Suppressor macrophage (primary cell): ENCODE measurements at regions not wholly inside any gene's neighbourhood (a gene's known extent, or its start where the extent isn't known, plus 50 kb on each side); places are given as distances from the start of the nearest gene placed in this dataset.
"Not testable (repeated sequence)": the region's sequence is repeated elsewhere in the genome, so short reads cannot be mapped to it uniquely, and the experiment has no call there.

Source experiments
- DNase-seq, 4 experiments: peaks; one replicate each; pipeline ENCODE4 v3.0.0-alpha.2; 2020 to 2022

DNA sequence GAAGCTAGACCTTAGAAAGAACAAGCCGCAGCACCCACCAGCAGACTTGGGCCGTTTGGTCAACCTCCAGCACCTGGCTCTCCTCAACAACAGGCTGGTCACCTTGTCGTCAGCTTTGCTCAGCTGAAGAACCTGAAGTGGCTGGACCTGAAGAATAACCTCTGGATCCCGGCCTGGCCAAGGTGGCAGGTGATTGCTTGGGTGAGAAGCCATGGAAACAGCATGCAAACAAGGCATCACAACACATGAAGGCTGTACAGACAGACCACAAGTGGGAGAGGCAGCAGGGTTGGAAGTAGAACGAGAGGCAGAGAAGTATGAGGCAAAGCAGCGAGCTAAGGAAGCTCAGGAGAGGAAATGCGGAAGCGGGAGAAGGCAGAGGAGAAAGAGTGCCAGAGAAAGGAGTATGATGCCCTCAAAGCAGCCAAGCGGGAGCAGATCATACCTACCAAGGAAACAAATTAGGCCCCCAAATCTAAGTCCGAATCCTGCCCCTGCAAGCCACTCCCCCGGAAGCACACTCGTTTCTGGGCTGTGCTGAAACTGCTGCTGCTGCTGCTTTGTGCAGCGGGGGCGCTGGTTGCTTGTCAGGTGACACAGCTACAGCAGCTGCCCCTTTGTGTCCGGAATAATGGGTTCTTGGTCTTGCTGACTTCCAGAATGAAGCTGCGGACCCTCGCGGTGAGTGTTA lies 121.6 kb upstream of the LGSN start:
- peak in 1 of 4 experiments; percentile 8 for DNase-seq

DNA sequence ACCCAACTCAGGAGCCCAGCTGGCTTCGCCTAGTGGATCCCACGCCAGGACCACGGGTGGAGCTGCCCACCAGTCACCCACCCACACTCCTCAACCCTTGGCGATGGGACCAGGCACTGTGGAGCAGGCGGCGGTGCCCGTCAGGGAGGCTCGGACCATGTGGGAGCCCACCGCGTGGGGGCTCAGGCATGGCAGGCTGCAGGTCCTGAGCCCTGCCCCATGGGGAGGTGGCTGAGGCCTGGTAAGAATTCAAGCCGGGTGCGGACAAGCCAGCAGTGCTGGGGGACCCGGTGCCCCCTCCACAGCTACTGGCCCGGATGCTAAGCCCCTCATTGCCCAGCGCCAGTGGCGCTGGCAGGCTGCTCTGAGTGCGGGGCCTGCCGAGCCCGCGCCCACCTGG lies 123.1 kb upstream of the LGSN start:
- DNase-seq, result no peak

DNA sequence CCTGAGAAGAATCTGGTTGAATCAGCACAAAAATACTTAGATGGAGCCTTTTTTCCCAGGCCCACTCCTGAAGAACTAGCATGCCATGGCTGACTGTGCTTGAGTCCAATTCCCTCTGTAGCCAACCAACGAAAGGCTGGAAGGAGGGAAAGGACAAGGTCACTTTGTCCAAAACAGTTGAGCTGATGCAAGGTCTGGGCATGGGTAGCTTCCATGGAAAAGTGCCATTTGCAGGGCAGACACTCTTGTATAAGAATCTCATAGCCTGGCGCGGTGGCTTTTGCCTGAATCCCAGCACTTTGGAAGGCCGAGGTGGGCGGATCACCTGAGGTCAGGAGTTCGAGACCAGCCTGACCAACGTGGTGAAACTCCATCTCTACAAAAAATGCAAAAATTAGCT lies 125.0 kb upstream of the LGSN start:
- no peak for DNase-seq

GRCh38 chr6:63446405-63446804 lies 125.9 kb upstream of the LOC128125822 start:
- DNase-seq, result no peak

GRCh38 chr6:63447134-63447533 lies 125.1 kb upstream of the LOC128125822 start:
- DNase-seq, result no peak

DNA sequence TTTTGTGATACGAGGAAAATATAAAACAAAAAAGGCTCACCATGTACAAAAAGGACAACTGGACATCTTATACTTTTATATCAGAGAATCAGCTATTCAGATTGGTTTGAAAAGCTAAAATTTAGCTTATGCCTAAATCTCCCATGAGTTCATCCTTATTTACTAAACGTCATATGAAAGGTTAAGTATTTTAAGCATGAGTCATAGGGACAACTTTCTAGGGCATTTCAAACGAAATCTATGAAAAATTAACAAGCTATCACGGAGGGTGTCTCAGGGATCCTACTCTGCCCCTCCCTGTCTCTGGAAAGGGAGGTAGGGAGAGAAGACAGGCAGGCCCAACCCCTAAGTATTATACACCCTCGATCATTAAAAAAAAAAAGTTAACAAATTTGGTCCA lies 124.1 kb upstream of the LOC128125822 start:
- no peak for DNase-seq

DNA sequence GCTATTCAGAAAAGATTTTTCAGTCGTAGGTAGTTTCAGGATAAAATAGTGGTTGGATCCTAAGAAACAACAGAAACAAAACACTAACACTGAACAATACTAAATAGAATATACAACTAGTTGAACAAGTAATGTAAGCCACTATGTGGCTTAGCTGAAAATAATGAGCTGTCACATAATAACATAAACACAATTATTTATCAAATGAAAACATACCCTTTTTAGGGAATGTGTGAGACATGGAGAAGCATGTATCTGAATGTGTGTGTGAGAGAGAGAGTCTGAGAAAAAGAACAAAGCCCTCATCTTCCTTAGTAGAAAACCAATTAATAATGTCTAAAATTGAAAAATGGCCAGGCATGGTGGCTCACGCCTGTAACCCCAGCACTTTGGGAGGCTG lies 122.6 kb upstream of the LOC128125822 start:
- DNase-seq, result no peak

DNA sequence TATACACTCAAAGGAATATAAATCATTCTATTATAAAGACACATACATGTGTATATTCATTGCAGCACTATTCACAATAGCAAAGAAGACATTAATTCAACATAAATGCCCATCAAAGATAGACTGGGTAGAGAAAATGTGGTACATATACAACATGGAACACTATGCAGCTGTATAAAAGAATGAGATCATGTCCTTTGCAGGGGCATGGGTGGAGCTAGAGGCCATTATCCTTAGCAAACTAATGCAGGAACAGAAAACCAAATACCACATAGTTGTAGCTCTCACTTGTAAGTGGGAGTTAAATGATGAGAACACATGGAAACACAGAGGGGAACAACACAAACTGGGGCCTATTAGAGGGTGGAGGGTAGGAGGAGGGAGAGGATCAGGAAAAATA lies 121.0 kb upstream of the LOC128125822 start:
- DNase-seq, result no peak

GRCh38 chr6:63452125-63452524 lies 120.2 kb upstream of the LOC128125822 start:
- DNase-seq, result peak in 2 of 4 experiments; percentile 7 to 13

GRCh38 chr6:63456734-63457133 lies 115.5 kb upstream of the LOC128125822 start:
- no peak for DNase-seq

DNA sequence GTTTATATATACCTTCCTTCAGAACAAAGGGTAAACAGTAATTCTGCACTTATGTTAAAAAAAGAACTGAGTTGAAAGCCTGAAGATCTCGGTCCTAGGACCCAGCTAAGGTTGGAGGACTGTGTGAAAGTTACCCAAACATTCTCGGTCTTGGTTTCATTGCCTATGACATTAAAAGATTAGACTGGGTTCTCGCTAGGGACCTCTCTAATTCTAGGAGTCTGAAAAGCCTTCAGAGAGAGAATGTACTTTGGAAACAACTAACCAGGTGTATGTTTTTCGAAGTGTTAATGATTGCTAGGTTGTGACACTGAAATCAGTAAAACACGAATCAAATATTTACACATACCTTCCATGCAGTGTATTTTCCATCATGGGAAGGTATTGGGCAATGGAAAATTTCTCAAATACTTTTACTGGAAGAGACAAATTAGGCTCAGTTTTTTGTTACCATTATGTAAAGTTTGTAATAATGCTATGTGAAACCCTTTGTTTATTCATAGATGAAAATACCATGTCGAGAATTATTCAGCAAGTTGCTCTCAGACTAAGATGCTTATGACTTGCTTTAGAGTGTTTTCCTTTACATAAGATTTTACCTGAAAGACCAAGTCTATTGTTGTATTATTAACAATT lies 113.7 kb upstream of the LOC128125822 start:
- DNase-seq, result no peak

DNA sequence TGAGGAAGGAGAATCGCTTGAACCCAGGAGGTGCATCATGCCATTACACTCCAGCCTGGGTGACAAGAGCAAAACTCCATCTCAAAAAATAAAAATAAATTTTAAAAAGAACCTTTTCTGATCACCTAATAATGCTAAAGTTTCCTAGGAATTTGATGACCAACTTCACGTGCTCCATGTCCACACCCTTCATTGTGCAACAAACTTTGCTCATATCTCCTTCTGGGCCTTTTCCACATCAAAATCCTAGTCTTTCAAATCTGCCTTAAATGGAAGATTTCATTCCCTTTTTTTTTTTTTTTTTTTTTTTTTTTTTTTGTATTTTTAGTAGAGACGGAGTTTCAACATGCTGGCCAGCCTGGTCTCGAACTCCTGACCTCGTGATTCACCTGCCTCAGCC lies 112.5 kb upstream of the LOC128125822 start:
- no peak for DNase-seq

DNA sequence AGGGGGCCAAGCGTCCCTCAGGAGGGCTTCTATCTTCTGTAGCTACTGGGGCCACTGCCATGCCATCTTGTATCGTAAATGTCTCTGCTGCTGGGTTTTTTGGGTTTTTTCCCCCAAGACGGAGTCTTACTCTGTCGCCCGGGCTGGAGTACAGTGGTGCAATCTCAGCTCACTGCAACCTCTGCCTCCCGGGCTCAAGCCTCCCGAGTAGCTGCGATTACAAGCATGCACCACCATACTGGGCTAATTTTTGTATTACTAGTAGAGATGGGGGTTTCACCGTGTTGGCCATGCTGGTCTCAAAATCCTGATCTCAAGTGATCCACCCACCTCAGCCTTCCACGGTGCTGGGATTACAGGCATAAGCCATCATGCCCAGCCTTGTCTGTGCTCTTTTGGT lies 111.3 kb upstream of the LOC128125822 start:
- no peak for DNase-seq

- no peak for DNase-seq
Observed at GRCh38 chr6:63464060-63464459, 108.2 kb upstream of the LOC128125822 start.

- DNase-seq, result no peak
Observed at GRCh38 chr6:63465750-63466149, 106.5 kb upstream of the LOC128125822 start.

DNA sequence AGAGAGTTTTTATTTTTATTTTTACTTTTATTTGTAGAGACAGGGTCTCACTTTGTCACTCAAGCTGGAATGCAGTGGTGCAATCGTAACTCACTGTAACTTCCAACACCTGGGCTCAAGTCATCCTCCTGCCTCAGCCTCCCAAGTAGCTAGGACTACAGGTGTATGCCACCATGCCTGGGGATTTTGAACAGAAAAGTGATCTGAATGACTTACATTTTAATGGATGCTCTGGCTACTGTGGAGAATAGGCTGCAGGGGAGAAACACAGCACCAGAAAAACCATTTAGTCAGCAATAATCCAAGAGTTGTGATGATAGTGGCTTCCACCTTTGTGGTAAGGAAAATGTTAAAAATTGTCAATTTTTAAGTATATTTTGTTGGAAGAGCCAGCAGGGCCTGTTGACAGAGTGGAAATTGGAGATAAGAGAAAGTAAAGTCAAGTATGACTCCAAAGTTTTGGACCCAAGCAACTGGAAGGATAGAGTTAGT lies 106.0 kb upstream of the LOC128125822 start:
- no peak for DNase-seq

- DNase-seq, result no peak
Observed at GRCh38 chr6:63467247-63467954, 104.9 kb upstream of the LOC128125822 start.

DNA sequence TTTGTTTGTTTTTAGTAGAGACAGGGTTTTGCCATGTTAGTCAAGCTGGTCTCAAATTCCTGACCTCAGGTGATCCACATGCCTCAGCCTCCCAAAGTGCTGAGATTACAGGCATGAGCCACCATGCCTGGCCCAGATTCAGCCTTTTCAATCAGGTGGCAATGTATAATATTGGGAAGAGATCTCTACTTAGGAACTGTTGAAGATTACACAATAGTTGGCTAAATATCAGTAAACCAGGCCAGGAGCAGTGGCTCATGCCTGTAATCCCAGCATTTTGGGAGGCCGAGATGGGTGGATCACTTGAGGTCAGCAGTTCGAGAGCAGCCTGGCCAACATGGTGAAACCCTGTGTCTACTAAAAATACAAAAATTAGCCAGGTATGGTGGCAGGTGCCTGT lies 101.1 kb upstream of the LOC128125822 start:
- not testable (repeated sequence) for DNase-seq

- no peak for DNase-seq
Observed at GRCh38 chr6:63471654-63472053, 100.6 kb upstream of the LOC128125822 start.

GRCh38 chr6:63475707-63476106 lies 96.6 kb upstream of the LOC128125822 start:
- DNase-seq, result no peak

GRCh38 chr6:63476302-63476701 lies 96.0 kb upstream of the LOC128125822 start:
- peak in 1 of 4 experiments; percentile 2 for DNase-seq

DNA sequence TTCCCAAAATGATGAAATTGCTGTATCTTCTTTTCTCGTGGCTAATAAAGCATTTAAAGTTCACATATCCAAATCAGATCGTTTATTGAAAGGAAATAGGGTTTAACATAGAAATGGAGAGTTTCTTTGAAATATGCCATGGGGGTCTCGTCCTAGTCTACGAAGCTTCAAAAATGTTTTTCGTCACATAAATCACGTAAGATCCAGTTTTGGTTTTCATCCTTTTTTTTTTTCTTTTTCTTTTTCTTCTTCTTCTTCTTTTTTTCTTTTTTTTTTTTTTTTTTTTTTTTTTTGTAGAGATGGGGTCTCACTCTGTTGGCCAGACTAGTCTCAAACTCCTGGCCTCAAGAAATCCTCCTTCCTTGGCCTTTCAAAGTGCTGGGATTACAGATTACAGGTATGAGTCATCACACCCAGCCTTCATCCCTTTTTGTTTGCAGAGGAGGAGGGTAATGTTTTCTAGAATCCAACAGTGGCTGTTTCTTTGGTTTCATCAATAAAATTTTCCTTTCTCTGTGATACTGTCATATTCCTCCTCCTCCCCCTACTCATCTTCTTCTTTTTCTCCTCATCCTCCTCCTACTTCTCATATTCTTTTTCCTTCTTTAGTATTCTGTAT lies 94.7 kb upstream of the LOC128125822 start:
- DNase-seq, result no peak

GRCh38 chr6:63478734-63479133 lies 93.5 kb upstream of the LOC128125822 start:
- no peak for DNase-seq
